Endothelial cell (in vitro differentiated cells): ENCODE measurements at regions not wholly inside any gene's neighbourhood (a gene's known extent, or its start where the extent isn't known, plus 50 kb on each side); places are given as distances from the start of the nearest gene placed in this dataset.

Source experiments
- DNase-seq: peaks from one replicate; pipeline ENCODE4 v3.0.0; 2021; ENCODE audit warnings: low spot score
- H3K27ac Mint-ChIP-seq: one replicate; pipeline ENCODE4 v1.8.0; 2021; ENCODE audit warnings: mixed read lengths, inconsistent platforms; ENCODE audit not compliant: unreplicated experiment
- H3K27me3 Mint-ChIP-seq: one replicate; pipeline ENCODE4 v1.8.0; 2021; ENCODE audit warnings: mild to moderate bottlenecking, moderate library complexity, mixed read lengths, inconsistent platforms; ENCODE audit not compliant: unreplicated experiment
- H3K36me3 Mint-ChIP-seq: one replicate; pipeline ENCODE4 v1.8.0; 2021; ENCODE audit warnings: mild to moderate bottlenecking, low read depth, mixed read lengths, inconsistent platforms; ENCODE audit not compliant: unreplicated experiment
- H3K4me1 Mint-ChIP-seq: one replicate; pipeline ENCODE4 v1.8.0; 2021; ENCODE audit warnings: mild to moderate bottlenecking, mixed read lengths, inconsistent platforms; ENCODE audit not compliant: unreplicated experiment
- H3K4me3 Mint-ChIP-seq: one replicate; pipeline ENCODE4 v1.8.0; 2021; ENCODE audit warnings: mild to moderate bottlenecking, mixed read lengths, inconsistent platforms; ENCODE audit not compliant: unreplicated experiment
- H3K9me3 Mint-ChIP-seq: one replicate; pipeline ENCODE4 v1.8.0; 2021; ENCODE audit warnings: mixed read lengths, inconsistent platforms; ENCODE audit not compliant: unreplicated experiment
- TF ChIP-seq, protein P1 (sequence below): fragments of 200-600 bp; sonication (generic); IDR thresholded peaks from one replicate; pipeline ENCODE4 v1.5.0; 2021; ENCODE audit warnings: antibody characterized with exemption; ENCODE audit not compliant: unreplicated experiment

DNA sequence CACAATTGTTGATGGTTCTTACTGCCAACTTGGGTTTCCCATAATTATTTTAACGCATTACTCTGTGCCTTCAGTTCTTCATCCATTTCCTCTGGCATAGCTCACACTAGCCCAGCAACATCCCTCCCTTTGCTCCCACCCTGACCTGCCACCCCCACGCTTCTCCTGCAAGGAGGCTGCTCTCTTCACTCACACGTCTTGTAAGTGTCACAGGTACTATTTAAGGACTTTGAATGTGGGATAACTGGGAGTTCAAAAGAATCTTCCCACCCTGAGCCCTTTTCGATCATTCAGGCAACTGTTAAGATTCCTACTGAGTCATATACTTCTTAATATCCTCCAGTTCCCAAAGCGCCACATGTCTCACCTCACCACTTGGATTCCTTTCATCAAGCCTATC lies 95.4 kb downstream of the PXDC1 start:
- Mint-ChIP-seq H3K4me3 (no peak overlapping the region), H3K36me3 (no peaks in the 10 kb centered on the region)
- TF ChIP-seq, protein P1, sequence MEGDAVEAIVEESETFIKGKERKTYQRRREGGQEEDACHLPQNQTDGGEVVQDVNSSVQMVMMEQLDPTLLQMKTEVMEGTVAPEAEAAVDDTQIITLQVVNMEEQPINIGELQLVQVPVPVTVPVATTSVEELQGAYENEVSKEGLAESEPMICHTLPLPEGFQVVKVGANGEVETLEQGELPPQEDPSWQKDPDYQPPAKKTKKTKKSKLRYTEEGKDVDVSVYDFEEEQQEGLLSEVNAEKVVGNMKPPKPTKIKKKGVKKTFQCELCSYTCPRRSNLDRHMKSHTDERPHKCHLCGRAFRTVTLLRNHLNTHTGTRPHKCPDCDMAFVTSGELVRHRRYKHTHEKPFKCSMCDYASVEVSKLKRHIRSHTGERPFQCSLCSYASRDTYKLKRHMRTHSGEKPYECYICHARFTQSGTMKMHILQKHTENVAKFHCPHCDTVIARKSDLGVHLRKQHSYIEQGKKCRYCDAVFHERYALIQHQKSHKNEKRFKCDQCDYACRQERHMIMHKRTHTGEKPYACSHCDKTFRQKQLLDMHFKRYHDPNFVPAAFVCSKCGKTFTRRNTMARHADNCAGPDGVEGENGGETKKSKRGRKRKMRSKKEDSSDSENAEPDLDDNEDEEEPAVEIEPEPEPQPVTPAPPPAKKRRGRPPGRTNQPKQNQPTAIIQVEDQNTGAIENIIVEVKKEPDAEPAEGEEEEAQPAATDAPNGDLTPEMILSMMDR: no peak

DNA sequence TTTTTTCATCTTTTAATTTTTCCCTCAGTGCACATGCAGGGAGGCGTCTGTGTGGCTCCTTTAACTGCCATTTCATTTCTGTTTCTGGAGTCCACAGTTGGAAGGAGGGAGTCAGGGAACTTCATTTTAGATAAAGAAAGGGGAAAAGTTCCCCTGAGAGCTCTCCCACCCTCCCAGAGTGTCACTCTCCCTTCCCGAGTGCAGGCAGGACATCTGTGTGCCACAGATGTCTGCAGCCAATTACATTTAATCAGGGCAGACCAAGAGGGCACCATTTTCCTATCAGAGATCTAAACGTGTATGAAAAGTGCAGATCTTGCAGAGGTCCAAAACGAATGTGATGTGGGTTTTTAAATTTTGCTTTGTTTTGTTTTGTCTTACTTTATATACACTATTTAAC lies 96.6 kb downstream of the PXDC1 start:
- DNase-seq: no peak
- Mint-ChIP-seq H3K4me1 (no peaks in the 10 kb centered on the region), H3K36me3 (no peaks in the 10 kb centered on the region), H3K4me3 (no peak overlapping the region), H3K27me3 (peaks cover 3% of the 10 kb centered on the region), H3K27ac (no peak overlapping the region), H3K9me3 (no peaks in the 10 kb centered on the region)
- TF ChIP-seq, protein P1: no peak

More for the DNA sequence above, 95.4 kb downstream of the PXDC1 start:
- Mint-ChIP-seq H3K27ac (no peak overlapping the region), H3K27me3 (peaks cover 4% of the 10 kb centered on the region), H3K9me3 (no peaks in the 10 kb centered on the region), H3K4me1 (no peaks in the 10 kb centered on the region)
- no peak for DNase-seq

DNA sequence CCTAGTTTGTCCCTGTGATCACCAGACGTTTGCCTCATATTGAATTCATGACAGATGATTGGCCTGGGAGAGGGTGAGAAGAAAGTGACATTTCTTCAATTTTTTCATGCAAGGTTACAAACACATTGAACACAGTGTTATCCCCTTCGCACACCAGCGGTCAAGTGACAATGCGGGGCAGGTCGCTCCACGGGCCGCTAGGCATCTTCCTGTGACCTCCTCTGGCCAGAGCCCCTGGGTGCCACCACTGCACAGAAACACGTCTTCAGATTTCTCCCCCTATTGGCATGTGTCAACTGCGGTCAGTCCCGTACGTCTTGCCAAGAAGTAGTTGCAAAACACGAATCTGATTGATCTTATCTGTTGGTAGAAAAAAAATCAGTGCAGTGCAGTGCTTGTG lies 97.1 kb downstream of the PXDC1 start:
- H3K4me1 Mint-ChIP-seq: no peaks in the 10 kb centered on the region
- no peak overlapping the region for H3K27ac Mint-ChIP-seq
- H3K36me3 Mint-ChIP-seq: no peaks in the 10 kb centered on the region
- TF ChIP-seq, protein P1: no peak
- peaks cover 5% of the 10 kb centered on the region for H3K27me3 Mint-ChIP-seq
- no peaks in the 10 kb centered on the region for H3K9me3 Mint-ChIP-seq
- no peak for DNase-seq
- no peak overlapping the region for H3K4me3 Mint-ChIP-seq

DNA sequence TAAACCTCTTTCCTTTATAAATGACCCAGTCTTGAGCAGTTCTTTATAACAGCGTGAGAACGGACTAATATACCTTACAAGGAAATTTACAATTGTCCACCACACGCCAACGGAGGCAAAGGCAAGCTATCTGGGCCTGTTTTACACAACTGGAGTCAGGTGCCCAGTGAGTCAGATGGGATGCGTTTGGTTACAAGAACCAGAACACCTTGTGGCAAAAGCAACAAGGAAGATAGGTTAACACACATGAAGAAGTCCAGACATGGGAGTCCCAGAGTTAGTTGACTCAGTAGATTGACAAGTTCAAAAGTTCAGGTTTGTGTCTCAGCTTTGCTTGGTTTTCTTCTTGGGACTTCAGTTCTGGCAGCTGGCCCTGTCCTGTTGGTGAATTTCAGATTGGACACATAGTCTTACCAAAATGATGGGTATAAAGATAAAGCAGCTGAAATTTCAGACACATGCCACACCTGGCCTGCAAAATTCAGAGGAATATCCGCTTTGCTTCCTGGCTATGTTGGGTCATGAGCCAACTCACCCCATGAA lies 97.9 kb downstream of the PXDC1 start:
- TF ChIP-seq, protein P1: no peak

DNA sequence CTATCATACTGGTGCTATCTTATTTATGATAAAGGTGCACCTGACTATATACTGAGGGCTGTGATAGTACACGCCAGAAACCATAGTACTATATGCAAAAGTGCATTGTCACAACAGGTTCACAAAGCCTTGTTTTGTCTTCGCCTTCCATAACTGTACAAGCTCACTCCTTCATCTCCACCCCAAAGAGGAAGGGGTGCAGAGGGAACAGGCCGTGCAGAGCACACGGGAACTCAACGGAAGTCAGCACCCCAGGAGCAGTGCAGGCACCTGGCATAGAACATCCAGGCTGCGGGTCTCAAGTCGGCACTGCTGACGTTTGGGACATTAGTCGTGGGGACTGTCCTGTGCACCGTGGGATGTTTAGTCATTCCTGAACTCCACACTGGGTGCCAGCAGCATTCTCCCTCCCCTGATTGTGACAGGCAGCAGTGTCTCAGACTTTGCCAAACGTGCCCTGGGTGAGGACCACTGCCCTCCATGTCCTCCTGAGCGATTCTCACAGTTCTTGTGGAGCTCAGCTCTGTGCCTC lies 99.7 kb downstream of the PXDC1 start:
- Mint-ChIP-seq H3K36me3 (no peaks in the 10 kb centered on the region), H3K4me1 (no peaks in the 10 kb centered on the region), H3K27ac (no peak overlapping the region), H3K9me3 (no peaks in the 10 kb centered on the region), H3K27me3 (peaks cover 5% of the 10 kb centered on the region), H3K4me3 (no peak overlapping the region)
- TF ChIP-seq, protein P1: no peak
- no peak for DNase-seq

More for the DNA sequence above, 97.9 kb downstream of the PXDC1 start:
- H3K27ac Mint-ChIP-seq: no peak overlapping the region
- H3K4me1 Mint-ChIP-seq: no peaks in the 10 kb centered on the region
- no peak overlapping the region for H3K4me3 Mint-ChIP-seq
- no peaks in the 10 kb centered on the region for H3K36me3 Mint-ChIP-seq
- DNase-seq: no peak
- no peaks in the 10 kb centered on the region for H3K9me3 Mint-ChIP-seq
- peaks cover 5% of the 10 kb centered on the region for H3K27me3 Mint-ChIP-seq
